K562 (cell line): ENCODE measurements at regions not wholly inside any gene's neighbourhood (a gene's known extent, or its start where the extent isn't known, plus 50 kb on each side); places are given as distances from the start of the nearest gene placed in this dataset.

ENCODE experiments used
- ATAC-seq: fragments of 200-7000 bp; cut with Tn5 transposase; 3 replicates; pipeline ENCODE4 v1.9.1; 2020; ENCODE audit warnings: moderate library complexity
- BruUV-seq: library from RNA; stranded (reverse); fragments of 400-500 nt; replicated peaks from 2 replicates; lab custom pipeline; 2021; lab: Mats Ljungman, UMichigan
- CTCF ChIA-PET: fragments of 300-600 bp; formaldehyde crosslinking; extraction: SDS; loops from one replicate; lab custom pipeline; 2021; ENCODE audit warnings: low intra/inter-chr PET ratio; lab: Yijun Ruan, JAX
- POLR2A ChIA-PET: fragments of 300-600, 350-650 bp; sonication (Branson Sonifier 250); formaldehyde crosslinking; extraction: SDS; loops from one replicate; lab custom pipeline; 2021; ENCODE audit warnings: antibody characterized with exemption, inconsistent platforms; lab: Yijun Ruan, JAX
- DNase-seq, 4 experiments: peaks; one replicate each; pipeline versions ENCODE4 v3.0.0 to v3.0.0-alpha.2; 2011 to 2018; ENCODE audit warnings: low spot score in 3 of 4, mixed read lengths in 3 of 4; ENCODE audit errors: extremely low read depth in 1 of 4
- FAIRE-seq: peaks from 2 replicates; lab custom pipeline; 2011; peaks lifted over from hg19 to GRCh38; lab: Jason Lieb, UNC
- H2AFZ ChIP-seq: 2 replicates; pipeline ENCODE4 v1.6.0; 2011; ENCODE audit warnings: low read depth, low read length, control low read depth, inconsistent platforms
- H3K27ac ChIP-seq: fragments of 200-600 bp; 3 replicates; pipeline ENCODE4 v1.8.0; 2011; ENCODE audit warnings: low read depth, mild to moderate bottlenecking, control low read depth, inconsistent platforms, low read length, moderate library complexity, mixed read lengths; ENCODE audit errors: extremely low read depth
- H3K27me3 ChIP-seq, 2 experiments: fragments of 300-600 bp in 1 of 2; 2 replicates in 1 of 2; 3 replicates in 1 of 2; pipeline versions ENCODE4 v1.6.0 to v1.8.0; 2011; ENCODE audit warnings: inconsistent platforms in 2 of 2, low read length in 2 of 2, mild to moderate bottlenecking in 1 of 2, mixed read lengths in 1 of 2, moderate library complexity in 1 of 2; ENCODE audit not compliant: control insufficient read depth in 2 of 2, insufficient read depth in 2 of 2
- H3K36me3 ChIP-seq: fragments of 300-600 bp; 3 replicates; pipeline ENCODE4 v1.8.0; 2011; ENCODE audit warnings: mild to moderate bottlenecking, low read length, inconsistent platforms; ENCODE audit not compliant: control insufficient read depth, insufficient read depth
- H3K4me1 ChIP-seq, 2 experiments: fragments of 200-600 bp in 1 of 2; replicated peaks in 1 of 2; 2 replicates in 1 of 2; 3 replicates in 1 of 2; pipeline versions ENCODE4 v1.5.1 to v1.8.0; 2011; ENCODE audit warnings: inconsistent platforms in 2 of 2, low read length in 2 of 2, mild to moderate bottlenecking in 1 of 2, mixed read lengths in 1 of 2, moderate library complexity in 1 of 2; ENCODE audit not compliant: control insufficient read depth in 2 of 2, insufficient read depth in 2 of 2
- H3K4me2 ChIP-seq: 2 replicates; pipeline ENCODE4 v1.6.1; 2011; ENCODE audit warnings: low read length, control low read depth, inconsistent platforms, mixed read lengths; ENCODE audit not compliant: insufficient read depth
- H3K4me3 ChIP-seq: fragments of 200-600 bp; sonication (generic), shearing (Covaris generic); 2 replicates; pipeline ENCODE4 v1.5.1; 2016; ENCODE audit warnings: control low read depth, inconsistent platforms
- H3K79me2 ChIP-seq: fragments of 200-600 bp; 3 replicates; pipeline ENCODE4 v1.8.0; 2011; ENCODE audit warnings: low read length, inconsistent platforms; ENCODE audit not compliant: control insufficient read depth, insufficient read depth
- H3K9ac ChIP-seq, 2 experiments: 2 replicates each; pipeline versions ENCODE4 v1.6.0 to v1.6.1; 2011; ENCODE audit warnings: low read depth in 2 of 2, low read length in 2 of 2, control low read depth in 1 of 2, inconsistent platforms in 1 of 2, mild to moderate bottlenecking in 1 of 2, mixed read lengths in 1 of 2; ENCODE audit not compliant: insufficient read depth in 1 of 2
- H3K9me1 ChIP-seq: one replicate; pipeline ENCODE4 v1.6.0; 2011; ENCODE audit warnings: inconsistent platforms, mild to moderate bottlenecking, low read length, moderate library complexity; ENCODE audit not compliant: control insufficient read depth, insufficient read depth
- H3K9me3 ChIP-seq: replicated peaks from 2 replicates; pipeline ENCODE4 v1.5.1; 2011; ENCODE audit warnings: low read depth, low read length, inconsistent platforms; ENCODE audit not compliant: control insufficient read depth, insufficient read depth
- H4K20me1 ChIP-seq: replicated peaks from 2 replicates; pipeline ENCODE4 v1.6.1; 2011; ENCODE audit warnings: low read length, inconsistent platforms, mixed read lengths; ENCODE audit not compliant: control insufficient read depth, insufficient read depth
- ADNP ChIP-seq: fragments of 200-800 bp; sonication (Bioruptor generic); IDR thresholded peaks from 2 replicates; pipeline ENCODE4 v1.6.1; 2016; ENCODE audit warnings: missing genetic modification characterization, missing compliant biosample characterization
- KAT2B ChIP-seq: IDR thresholded peaks from one replicate; pipeline ENCODE4 v1.6.1; 2012; ENCODE audit warnings: low read depth, mild to moderate bottlenecking, control low read depth, inconsistent platforms, low read length, moderate library complexity
- MECOM ChIP-seq: fragments of 250-450 bp; sonication (Bioruptor Pico); IDR thresholded peaks from 2 replicates; pipeline ENCODE4 v1.8.0; 2022; ENCODE audit warnings: inconsistent platforms
- ZNF407 ChIP-seq: fragments of 450-650 bp; IDR thresholded peaks from 2 replicates; pipeline ENCODE4 v1.6.1; 2016; ENCODE audit warnings: low read depth
- WGBS: fragments of 100-300 bp; shearing (Covaris generic); methylation state at CpG from one replicate; pipeline ENCODE4 v1.1.6; 2016; ENCODE audit warnings: low coverage, mixed read lengths; ENCODE audit not compliant: insufficient coverage; ENCODE audit errors: missing lambda C conversion rate; 5-methylcytosine and 5-hydroxymethylcytosine counted together
- in situ Hi-C: fragments of 300-500 bp; cut with MboI; formaldehyde crosslinking; loops from 4 replicates; pipeline ENCODE4 v1.15.0; 2018; ENCODE audit warnings: inconsistent platforms, mixed read lengths
- intact Hi-C: fragments of 100-400 bp; cut with micrococcal nuclease; formaldehyde crosslinking; loops from 2 replicates; pipeline ENCODE4 v1.14.2; 2022

DNA sequence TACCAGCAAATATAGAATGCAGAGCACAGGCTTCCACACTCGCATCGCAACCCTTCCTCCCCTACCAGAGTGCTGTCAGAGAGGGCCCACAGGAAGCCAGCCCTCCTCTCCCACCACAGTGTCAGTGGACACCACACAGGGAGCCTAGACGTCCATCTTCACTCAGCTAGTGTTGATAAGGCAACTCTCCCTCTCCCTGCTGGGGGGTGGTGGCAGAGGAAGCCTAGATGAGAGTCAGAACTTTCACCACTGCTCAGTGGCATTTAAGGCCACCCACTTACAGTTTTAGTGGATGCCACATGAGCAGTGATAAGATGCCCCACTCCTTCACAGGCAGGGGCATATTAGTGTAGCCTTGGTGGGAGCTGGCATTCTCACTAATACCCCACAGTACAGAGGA, 109.8 kb upstream of the UBE3A start:
- intact Hi-C loops (no loop called here), in situ Hi-C loops (no loop called here)
- Histone ChIP-seq H3K4me1 (no peaks in the 10 kb centered on the region), H3K79me2 (no peaks in the 10 kb centered on the region), H3K9me1 (no peaks in the 10 kb centered on the region), H2AFZ (no peak overlapping the region), H3K27me3 (no peaks in the 10 kb centered on the region), H3K36me3 (no peaks in the 10 kb centered on the region), H3K4me3 (no peak overlapping the region), H3K4me2 (no peak overlapping the region), H3K9ac (no peak overlapping the region), H4K20me1 (no peaks in the 10 kb centered on the region), H3K27ac (no peak overlapping the region), H3K9me3 (no peaks in the 10 kb centered on the region)
- FAIRE-seq (no peak), DNase-seq (no peak), ATAC-seq (no peak)
- ChIA-PET CTCF (no interaction called here), POLR2A (no interaction called here)
- WGBS = 4% methylated on average over 3 of the region's 3 CpGs
- no TSS peak for BruUV-seq
- TF ChIP-seq ADNP (no peak), MECOM (no peak), ZNF407 (no peak), KAT2B (no peak)
